T-helper 1 cell treated with Interleukin-12 subunit alpha and Interleukin-12 subunit beta and Interleukin-4 antibody, amounts not matched to agents 30 ng/mL and 1 ng/mL, for 36 hours (primary cell): ENCODE measurements at regions not wholly inside any gene's neighbourhood (a gene's known extent, or its start where the extent isn't known, plus 50 kb on each side); places are given as distances from the start of the nearest gene placed in this dataset.

Experiments used
- intact Hi-C: fragments of 100-400 bp; cut with micrococcal nuclease; formaldehyde crosslinking; loops from one replicate; pipeline ENCODE4 v1.15.1; 2024

DNA sequence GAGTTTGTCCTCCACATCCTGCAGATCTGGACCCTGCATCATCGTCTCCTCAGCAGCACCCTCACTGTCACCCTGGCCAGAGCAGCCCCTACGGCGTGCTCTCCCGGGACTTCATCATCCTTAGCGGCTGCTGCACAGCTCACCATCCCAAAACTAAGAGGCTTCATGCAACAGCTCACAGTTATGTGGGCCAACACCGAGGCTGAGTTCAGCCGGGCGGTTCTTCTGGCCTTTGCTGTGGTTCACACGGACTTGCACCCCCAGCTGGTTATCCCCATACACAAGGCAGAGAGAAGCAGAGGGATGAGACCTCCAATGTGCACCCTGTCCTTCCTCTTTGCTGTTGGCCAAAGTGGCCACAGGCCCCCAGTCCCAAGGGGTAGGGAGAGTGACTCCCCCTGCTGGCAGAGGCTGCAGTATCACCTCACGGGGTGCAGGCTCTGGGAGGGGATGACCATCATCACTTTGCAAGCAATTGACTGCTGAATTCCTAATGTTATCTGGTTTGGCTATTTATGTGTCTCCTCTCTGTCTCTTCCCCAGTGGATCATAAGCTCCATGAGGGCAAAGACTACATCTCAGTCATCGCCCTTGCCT, 276.8 kb downstream of the BRD1 start:
- intact Hi-C loops = no loop called here

GRCh38 chr22:49550141-49550430, 277.6 kb downstream of the BRD1 start:
- intact Hi-C loops = no loop called here

- intact Hi-C loops = no loop called here
Observed at GRCh38 chr22:49549256-49550140, 278.2 kb downstream of the BRD1 start.

DNA sequence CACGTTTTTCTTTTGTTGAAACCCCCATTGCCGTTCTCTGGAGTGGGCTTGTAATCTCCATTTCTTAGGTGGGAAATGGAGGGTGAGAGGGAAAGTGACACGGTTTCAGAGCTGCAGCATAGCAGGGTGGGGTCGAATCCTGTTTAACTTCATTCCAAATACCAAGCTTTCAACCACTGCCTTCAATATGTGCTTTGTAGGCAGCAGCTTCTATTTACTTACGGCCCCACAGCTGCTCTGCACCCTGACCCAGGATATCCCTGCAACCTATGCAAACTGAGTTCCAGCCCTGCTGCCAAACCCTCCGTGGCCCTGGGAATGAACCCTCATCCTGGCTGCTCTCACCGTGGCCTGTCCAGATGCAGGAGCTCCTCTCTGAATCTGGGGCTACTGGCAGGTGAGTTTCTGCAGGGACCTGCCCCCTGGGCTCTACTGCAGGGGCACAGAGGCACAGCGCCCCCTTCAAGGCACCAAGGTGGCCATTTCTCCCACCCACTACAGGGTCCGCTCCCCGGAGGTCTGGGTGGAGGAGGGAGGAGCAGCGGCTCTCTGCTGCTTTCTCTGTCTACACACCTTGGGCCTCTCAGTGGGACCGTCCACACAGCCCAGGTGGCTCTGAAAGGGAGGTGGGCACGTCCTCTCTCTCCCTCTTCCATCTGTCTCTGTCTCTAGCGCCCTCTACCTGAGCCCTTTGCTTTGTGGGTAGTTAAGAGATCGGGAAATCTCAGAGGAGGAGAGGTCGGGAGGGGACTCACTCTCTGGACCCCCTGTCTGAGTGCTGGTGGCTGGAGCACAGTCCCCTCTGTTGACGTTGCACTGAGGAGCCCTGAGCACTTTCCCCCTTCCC, 279.1 kb downstream of the BRD1 start:
- intact Hi-C loops = no loop called here

DNA sequence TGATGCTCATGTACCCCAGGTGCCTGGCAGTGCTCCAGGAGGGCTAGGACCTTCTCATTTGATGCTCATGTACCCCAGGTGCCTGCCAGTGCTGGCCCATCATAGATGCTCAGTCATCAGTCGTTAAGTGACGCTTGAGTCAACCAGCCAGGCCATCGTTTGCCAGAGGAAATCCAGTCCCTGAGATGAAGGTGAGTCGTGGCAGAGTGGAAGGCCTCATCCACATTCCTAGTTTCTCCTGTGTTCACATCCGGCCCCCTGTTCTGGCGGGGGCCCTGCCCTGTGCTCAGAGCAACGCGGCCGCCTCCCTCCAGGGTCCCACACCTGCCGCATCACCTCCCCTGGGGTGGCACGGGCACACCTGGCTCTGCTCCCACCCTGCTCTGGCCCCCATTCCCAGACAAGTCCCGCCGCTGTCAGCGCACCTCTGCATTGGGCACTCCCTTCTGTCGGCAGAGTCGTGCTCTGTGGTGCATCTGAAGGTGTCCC, 279.9 kb downstream of the BRD1 start:
- intact Hi-C loops = no loop called here

- intact Hi-C loops = no loop called here
Observed at GRCh38 chr22:49546811-49547585, 280.7 kb downstream of the BRD1 start.

DNA sequence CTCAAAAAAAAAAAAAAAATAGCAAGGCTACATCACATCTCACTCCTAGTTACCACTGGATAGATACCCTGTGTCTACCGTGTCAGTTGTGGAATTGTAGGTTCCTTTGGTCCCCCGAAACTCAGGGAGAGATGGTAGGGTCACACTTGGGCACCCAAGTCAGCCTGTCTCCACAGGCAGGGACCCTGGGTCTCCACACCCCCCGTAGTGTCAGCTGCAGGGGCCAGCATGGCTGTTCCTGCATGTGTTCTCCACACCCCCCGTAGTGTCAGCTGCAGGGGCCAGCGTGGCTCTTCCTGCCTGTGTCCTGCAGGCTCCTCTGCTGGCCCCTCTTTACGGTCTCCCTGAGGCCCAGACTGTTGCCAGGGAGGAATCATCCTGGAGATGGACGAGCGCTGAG, 282.1 kb downstream of the BRD1 start:
- intact Hi-C loops = no loop called here

GRCh38 chr22:49544286-49544685, 283.4 kb downstream of the BRD1 start:
- intact Hi-C loops = no loop called here

- intact Hi-C loops = no loop called here
Observed at GRCh38 chr22:49543876-49544275, 283.8 kb downstream of the BRD1 start.

DNA sequence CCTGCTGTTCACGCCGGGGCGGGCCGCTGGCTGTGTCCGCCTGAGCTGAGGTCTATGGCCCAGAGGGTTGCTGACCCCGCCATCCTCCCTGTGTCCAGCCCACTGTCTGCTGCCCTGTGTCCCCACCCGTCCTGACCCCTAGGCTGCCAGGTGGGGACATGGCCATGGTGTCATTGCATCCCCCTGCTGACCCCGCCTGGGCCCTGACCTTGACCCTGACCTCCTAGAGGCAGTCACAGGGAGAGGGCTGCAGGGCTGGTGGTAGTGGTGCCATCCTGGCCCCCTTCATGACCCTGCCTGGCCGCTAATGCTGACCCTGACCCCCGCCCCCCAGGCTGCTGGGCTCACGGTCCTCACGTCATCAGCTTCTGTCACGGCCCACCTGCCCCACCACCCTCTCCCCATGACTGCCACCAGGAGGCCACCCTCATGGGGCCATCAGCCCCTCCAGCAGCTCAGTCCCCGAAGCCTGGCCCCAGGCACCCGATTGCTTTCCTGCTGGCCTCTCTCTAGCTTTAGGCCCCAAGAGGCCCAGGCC, 285.9 kb downstream of the BRD1 start:
- intact Hi-C loops = no loop called here

DNA sequence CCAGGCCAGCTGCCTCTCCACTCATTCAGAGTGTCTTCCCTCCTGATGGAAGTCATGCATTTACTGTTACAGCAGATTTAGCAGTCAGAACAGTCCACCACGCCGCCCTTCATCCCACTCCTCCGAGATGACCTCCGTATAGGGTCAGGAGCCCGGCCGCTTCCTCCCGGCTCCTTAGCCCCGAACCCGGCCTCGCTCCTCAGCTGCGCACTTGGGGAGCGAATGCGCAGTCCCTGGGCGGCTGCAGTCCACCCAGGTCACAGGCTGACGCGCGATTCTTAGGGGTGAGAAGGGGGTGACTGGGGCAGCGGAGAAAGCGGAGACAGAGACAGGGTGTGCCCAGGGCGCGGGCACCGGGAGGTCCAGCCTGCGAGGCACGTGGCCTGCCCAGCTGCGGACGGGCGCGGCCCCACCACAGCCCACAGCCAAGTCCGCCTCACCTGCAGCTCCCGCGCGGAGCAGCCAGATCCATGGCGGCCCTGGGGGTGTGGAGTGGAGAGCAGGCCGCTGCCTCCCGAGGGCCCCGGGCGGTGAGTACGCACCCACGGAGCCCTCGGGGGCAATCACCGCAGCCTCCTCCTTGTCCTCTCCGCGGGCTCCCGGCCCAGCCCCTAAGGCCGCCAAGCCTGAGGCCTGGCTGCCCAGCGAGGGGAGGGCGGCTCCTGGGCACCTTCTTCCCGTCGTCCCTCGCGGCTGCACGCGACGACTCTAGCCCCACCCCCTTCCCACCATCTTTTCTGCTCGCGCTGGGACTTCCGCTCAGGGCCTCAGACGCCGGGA, 286.6 kb downstream of the BRD1 start:
- intact Hi-C loops = no loop called here

GRCh38 chr22:49540084-49540912, 287.4 kb downstream of the BRD1 start:
- intact Hi-C loops = no loop called here

GRCh38 chr22:49538006-49538405, 289.7 kb downstream of the BRD1 start:
- intact Hi-C loops = no loop called here

DNA sequence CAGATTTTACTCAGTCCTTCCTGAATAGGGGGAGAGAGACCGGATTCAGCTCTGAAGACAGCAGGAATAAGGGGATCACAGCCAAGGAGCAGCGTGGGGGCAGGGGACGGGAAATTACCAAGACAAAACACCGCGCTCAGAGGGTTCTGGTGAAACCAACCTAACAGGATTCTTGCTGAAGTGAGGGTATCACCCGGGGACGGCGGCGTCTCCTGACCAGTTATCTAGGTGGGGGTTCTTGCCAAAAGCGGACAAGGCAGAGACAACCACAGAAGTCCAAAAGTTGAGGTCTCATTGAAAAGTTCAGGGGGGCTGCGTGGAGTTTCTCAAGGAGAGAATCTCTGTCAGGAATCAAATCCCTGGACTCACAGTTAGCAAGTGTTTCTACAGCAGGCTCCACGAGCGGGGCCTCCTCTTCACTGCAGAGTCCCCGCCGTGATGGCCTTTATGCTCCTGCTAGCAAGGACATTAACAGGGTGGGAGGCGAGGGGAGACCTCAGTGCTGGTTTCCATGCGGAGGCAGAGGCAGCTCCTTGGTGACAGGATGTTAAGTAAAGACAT, 291.0 kb downstream of the BRD1 start:
- intact Hi-C loops = no loop called here

DNA sequence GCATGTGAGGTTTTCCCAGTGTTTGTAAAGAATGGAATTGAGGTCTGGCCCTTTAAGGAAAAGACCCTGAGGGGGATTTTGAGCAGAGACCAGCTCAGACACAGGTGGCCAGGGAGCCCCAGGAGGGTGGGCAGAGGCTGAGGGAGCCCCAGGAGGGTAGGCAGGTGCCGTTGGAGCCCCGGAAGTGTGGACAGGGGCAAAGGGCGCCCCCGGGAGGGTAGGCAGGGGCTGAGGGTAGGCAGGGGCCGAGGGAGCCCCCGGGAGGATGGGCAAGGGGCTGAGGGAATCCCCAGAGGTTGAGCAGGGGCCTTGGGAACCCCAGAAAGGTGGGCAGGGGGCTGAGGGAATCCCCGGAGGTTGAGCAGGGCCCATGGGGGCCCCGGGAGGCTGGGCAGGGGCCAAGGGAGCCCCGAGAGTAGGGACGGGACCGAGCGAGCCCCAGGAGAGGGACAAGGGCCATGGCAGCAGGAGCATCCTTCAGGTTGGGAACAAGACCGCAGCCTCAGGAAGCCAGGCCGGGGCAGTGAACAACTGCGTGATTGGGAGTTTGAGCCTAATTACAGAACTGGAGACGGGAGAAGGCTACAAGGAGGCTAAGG, 292.0 kb downstream of the BRD1 start:
- intact Hi-C loops = no loop called here

GRCh38 chr22:49535126-49535525, 292.5 kb downstream of the BRD1 start:
- intact Hi-C loops = no loop called here

- intact Hi-C loops = no loop called here
Observed at GRCh38 chr22:49534386-49534785, 293.3 kb downstream of the BRD1 start.

GRCh38 chr22:49533886-49534285, 293.8 kb downstream of the BRD1 start:
- intact Hi-C loops = no loop called here
